Ovary (tissue), 7 donors: ENCODE measurements at regions not wholly inside any gene's neighbourhood (a gene's known extent, or its start where the extent isn't known, plus 50 kb on each side); places are given as distances from the start of the nearest gene placed in this dataset.
"Not testable (repeated sequence)": the region's sequence is repeated elsewhere in the genome, so short reads cannot be mapped to it uniquely, and the experiment has no call there.

Source experiments
- DNase-seq, 5 donors: peaks; one replicate each; pipeline ENCODE4 v3.0.0-alpha.2; 2019 to 2020
- H3K27ac ChIP-seq, 2 donors: fragments of 200-600 bp; one replicate each; pipeline versions ENCODE4 v1.5.1 to v1.8.0; 2019 to 2022
- H3K27me3 ChIP-seq: fragments of 200-600 bp; one replicate; pipeline ENCODE4 v1.8.0; 2022
- H3K36me3 ChIP-seq: fragments of 200-600 bp; sonication (generic); one replicate; pipeline ENCODE4 v1.5.1; 2019
- H3K4me1 ChIP-seq: one replicate; pipeline ENCODE4 v1.8.1; 2013; ENCODE audit warnings: mild to moderate bottlenecking, moderate library complexity; ENCODE audit not compliant: insufficient read depth
- H3K4me3 ChIP-seq: fragments of 200-600 bp; sonication (generic); one replicate; pipeline ENCODE4 v1.5.1; 2017
- H3K9me3 ChIP-seq, 2 donors: fragments of 200-600 bp in 1 of 2; sonication (generic) in 1 of 2; one replicate each; pipeline versions ENCODE4 v1.5.1 to v1.8.1; 2013 to 2019; ENCODE audit warnings: mild to moderate bottlenecking in 1 of 2, moderate library complexity in 1 of 2
- CTCF ChIP-seq, 3 donors: fragments of 450-650 bp in 2 of 3; fragments of 200-600 bp in 1 of 3; IDR thresholded peaks; one replicate each; pipeline versions ENCODE4 v1.5.1 to v1.8.0; 2016 to 2022; ENCODE audit warnings: antibody characterized with exemption in 3 of 3, mild to moderate bottlenecking in 1 of 3
- EP300 ChIP-seq: sonication (generic); formaldehyde crosslinking; IDR thresholded peaks from one replicate; pipeline ENCODE4 v1.6.1; 2017; ENCODE audit warnings: antibody characterized with exemption
- POLR2A ChIP-seq: fragments of 450-650 bp; IDR thresholded peaks from one replicate; pipeline ENCODE4 v1.6.1; 2017; ENCODE audit warnings: antibody characterized with exemption, mild to moderate bottlenecking, moderate library complexity
- WGBS, 3 donors: extraction: QIAGEN DNeasy Blood & Tissue Kit in 1 of 3; methylation state at CpG; one replicate each; pipeline versions ENCODE4 v1.1.5 to v1.1.7; 2013 to 2017; 5-methylcytosine and 5-hydroxymethylcytosine counted together
- intact Hi-C, 4 donors: fragments of 100-400 bp; cut with DNase I; formaldehyde crosslinking; loops; one replicate each; pipeline versions ENCODE4 v1.11.0 to v1.15.1; 2022 to 2023
- donor health status: DM: no; HTN: no; CAD: no; lungs with moderate emphysema.
- donor health status: DM: no; HTN: no; CAD: no.
- donor health status: Bipolar disorder and iron deficiency.
- donor health status: DM: no; HTN: no; CAD: no.
- donor health status: DM: yes; HTN: yes; CAD: no.

GRCh38 chr13:55155046-55155445 is 1985.7 kb upstream of the PRR20A start:
- intact Hi-C loops, result no loop called here
- DNase-seq, result no peak
- Histone ChIP-seq H3K4me3 (no peak overlapping the region), H3K36me3 (no peaks in the 10 kb centered on the region), H3K4me1 (no peaks in the 10 kb centered on the region), H3K27me3 (no peaks in the 10 kb centered on the region), H3K27ac (no peak overlapping the region), H3K9me3 (no peaks in the 10 kb centered on the region)
- 20 to 35% (median 23%) methylated on average over 1 of the region's 1 CpG for WGBS, 3 donors
- TF ChIP-seq POLR2A, result no peak
- no peak for TF ChIP-seq EP300
- no peak for TF ChIP-seq CTCF (IDR thresholded peaks at IDR 0.05)

GRCh38 chr13:55159765-55160164 is 1981.0 kb upstream of the PRR20A start:
- Histone ChIP-seq H3K36me3 (no peaks in the 10 kb centered on the region), H3K4me3 (no peak overlapping the region), H3K4me1 (no peaks in the 10 kb centered on the region), H3K27ac (no peak overlapping the region), H3K9me3 (no peaks in the 10 kb centered on the region), H3K27me3 (no peaks in the 10 kb centered on the region)
- no peak for TF ChIP-seq CTCF (IDR thresholded peaks at IDR 0.05)
- no peak for TF ChIP-seq POLR2A
- TF ChIP-seq EP300, result no peak
- intact Hi-C loops, result no loop called here
- WGBS, 3 donors, result 13 to 39% (median 13%) methylated on average over 4 of the region's 4 CpGs
- DNase-seq, result no peak

GRCh38 chr13:55160867-55161266 is 1979.9 kb upstream of the PRR20A start:
- intact Hi-C loops, result no loop called here
- H3K9me3 ChIP-seq, result no peaks in the 10 kb centered on the region
- no peak for DNase-seq
- no peaks in the 10 kb centered on the region for H3K27me3 ChIP-seq
- no peak for TF ChIP-seq EP300
- no peak for TF ChIP-seq POLR2A
- no peak for TF ChIP-seq CTCF (IDR thresholded peaks at IDR 0.05)
- H3K36me3 ChIP-seq, result no peaks in the 10 kb centered on the region
- H3K4me1 ChIP-seq, result no peaks in the 10 kb centered on the region
- H3K4me3 ChIP-seq, result no peak overlapping the region
- H3K27ac ChIP-seq, result no peak overlapping the region
- WGBS, 3 donors, result 32 to 48% (median 45%) methylated on average over 3 of the region's 3 CpGs

DNA sequence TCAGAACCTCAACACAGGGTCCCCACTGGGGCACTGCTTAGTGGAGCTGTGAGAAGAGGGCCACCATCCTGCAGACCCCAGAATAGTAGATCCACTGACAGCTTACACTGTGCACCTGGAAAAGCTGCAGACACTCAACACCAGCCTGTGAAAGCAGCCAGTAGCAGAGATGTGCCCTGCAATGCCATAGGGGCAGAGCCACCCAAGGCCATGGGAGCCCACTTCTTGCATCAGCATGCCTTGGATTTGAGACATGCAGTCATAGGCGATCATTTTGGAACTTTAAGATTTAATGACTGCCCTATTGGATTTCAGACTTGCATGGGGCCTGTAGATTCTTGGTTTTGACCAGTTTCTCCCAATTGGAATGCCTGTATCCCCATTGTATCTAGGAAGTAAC is 1962.1 kb upstream of the PRR20A start:
- DNase-seq, H3K4me1 ChIP-seq, H3K27me3 ChIP-seq, H3K27ac ChIP-seq, H3K4me3 ChIP-seq, H3K36me3 ChIP-seq, H3K9me3 ChIP-seq, intact Hi-C loops: not testable (repeated sequence)
- WGBS, 3 donors, result 84 to 93% (median 92%) methylated on average over 1 of the region's 1 CpG

DNA sequence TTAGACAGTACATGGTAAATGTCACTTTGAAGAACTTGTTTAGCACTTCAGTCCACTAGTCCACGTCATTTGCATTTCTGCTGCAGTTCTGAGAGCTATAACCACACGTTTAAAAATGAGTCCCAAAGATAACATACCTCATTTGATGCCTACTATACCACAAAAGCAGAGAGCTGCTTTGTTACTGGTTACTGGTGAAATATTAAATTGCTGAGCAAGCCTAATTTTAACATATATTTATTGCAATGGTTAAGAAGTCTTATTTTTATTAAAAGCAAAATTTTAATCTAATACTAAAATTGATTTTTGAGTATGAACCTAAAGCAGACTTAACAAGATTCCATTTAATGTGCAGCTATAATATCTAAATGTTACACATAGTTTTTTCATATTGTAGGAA is 1949.7 kb upstream of the PRR20A start:
- Histone ChIP-seq H3K9me3 (no peaks in the 10 kb centered on the region), H3K27me3 (no peaks in the 10 kb centered on the region), H3K36me3 (no peaks in the 10 kb centered on the region), H3K4me1 (no peaks in the 10 kb centered on the region), H3K4me3 (no peak overlapping the region), H3K27ac (no peak overlapping the region)
- intact Hi-C loops, result no loop called here
- TF ChIP-seq POLR2A (no peak), CTCF (IDR thresholded peaks at IDR 0.05) (no peak), EP300 (no peak)
- WGBS, 3 donors, result 46 to 56% (median 47%) methylated on average over 2 of the region's 2 CpGs
- no peak for DNase-seq
